ENCODE measurements at regions not wholly inside any gene's neighbourhood (a gene's known extent, or its start where the extent isn't known, plus 50 kb on each side); places are given as distances from the start of the nearest gene placed in this dataset.

- TF ChIP-seq CTCF (IDR thresholded peaks at IDR 0.05) (no peak), ZBTB21 (CRISPR knock-in tag; IDR thresholded peaks at IDR 0.05; ENCODE audit: borderline replicate concordance) (no peak), ZNF138 (CRISPR knock-in tag; conservative IDR thresholded peaks at IDR 0.05) (no peak), NFYB (CRISPR knock-in tag; conservative IDR thresholded peaks at IDR 0.05; ENCODE audit: low read depth) (no peak), NFATC4 (CRISPR knock-in tag; IDR thresholded peaks at IDR 0.05) (no peak)
These were observed 97.1 kb upstream of the HS6ST1 start (continued) for GRCh38 chr2:128415779-128416061.

GRCh38 chr2:128416109-128416785 is 97.6 kb upstream of the HS6ST1 start:
- H3K27ac Mint-ChIP-seq, result no peak overlapping the region
- no peak overlapping the region for H3K4me3 Mint-ChIP-seq
- CTCF ChIA-PET, result interaction anchor here (0.7 to 1.4 kb wide), 3 partner anchors 29 to 156 kb away, joined by 4 to 5 read pairs (median 4); no protein-coding TSS in a partner anchor
- POLR2A ChIA-PET, result no interaction called here
- peaks cover 20% of the 10 kb centered on the region for H3K9me3 Mint-ChIP-seq
- peaks cover 5% of the 10 kb centered on the region for H3K27me3 Mint-ChIP-seq (ENCODE audit: low read depth)
- DNase-seq (ENCODE audit: low spot score) (no peak), ATAC-seq (peak; percentile 83)
- TF ChIP-seq JAZF1 (CRISPR knock-in tag; IDR thresholded peaks at IDR 0.05), result no peak
- no peak for TF ChIP-seq ZNF425 (CRISPR knock-in tag; conservative IDR thresholded peaks at IDR 0.05)
- no peak for TF ChIP-seq USF1 (CRISPR knock-in tag; IDR thresholded peaks at IDR 0.05)
- no peak for TF ChIP-seq MXD4 (CRISPR knock-in tag; IDR thresholded peaks at IDR 0.05; ENCODE audit: borderline replicate concordance)
- TF ChIP-seq ZNF263 (CRISPR knock-in tag; IDR thresholded peaks at IDR 0.05; ENCODE audit: low read depth), result no peak
- no peak for TF ChIP-seq NFATC4 (CRISPR knock-in tag; IDR thresholded peaks at IDR 0.05)
- no peak for TF ChIP-seq ZBTB21 (CRISPR knock-in tag; IDR thresholded peaks at IDR 0.05; ENCODE audit: borderline replicate concordance)
- no peak for TF ChIP-seq NFE2L1 (CRISPR knock-in tag; IDR thresholded peaks at IDR 0.05)
- TF ChIP-seq CREM (CRISPR knock-in tag; IDR thresholded peaks at IDR 0.05), result no peak
- TF ChIP-seq ESRRA (CRISPR knock-in tag; IDR thresholded peaks at IDR 0.05; ENCODE audit: borderline replicate concordance), result no peak
- TF ChIP-seq ZNF671 (CRISPR knock-in tag; IDR thresholded peaks at IDR 0.05), result no peak
- no peak for TF ChIP-seq EMX1 (CRISPR knock-in tag; IDR thresholded peaks at IDR 0.05)
- no peak for TF ChIP-seq MLX (CRISPR knock-in tag; IDR thresholded peaks at IDR 0.05)
- no peak for TF ChIP-seq IRF2 (CRISPR knock-in tag; IDR thresholded peaks at IDR 0.05; ENCODE audit: borderline replicate concordance, low read depth)
- TF ChIP-seq KAT7 (CRISPR knock-in tag; IDR thresholded peaks at IDR 0.05; ENCODE audit: borderline replicate concordance), result no peak
- H3K36me3 Mint-ChIP-seq, result peaks cover 17% of the 10 kb centered on the region
- H3K4me1 Mint-ChIP-seq, result peaks cover 21% of the 10 kb centered on the region

GRCh38 chr2:128416806-128417205 is 98.1 kb upstream of the HS6ST1 start:
- ChIA-PET CTCF (interaction anchor here (0.7 to 1.4 kb wide), 3 partner anchors 29 to 156 kb away, joined by 4 to 5 read pairs (median 4); no protein-coding TSS in a partner anchor), POLR2A (no interaction called here)
- H3K27ac Mint-ChIP-seq, result no peak overlapping the region
- no peak for TF ChIP-seq ZNF425 (CRISPR knock-in tag; conservative IDR thresholded peaks at IDR 0.05)
- no peak for TF ChIP-seq ZNF423 (CRISPR knock-in tag; IDR thresholded peaks at IDR 0.05)
- no peak for TF ChIP-seq IRF2 (CRISPR knock-in tag; IDR thresholded peaks at IDR 0.05; ENCODE audit: borderline replicate concordance, low read depth)
- no peak for TF ChIP-seq ERG (CRISPR knock-in tag; IDR thresholded peaks at IDR 0.05)
- no peak for TF ChIP-seq ZNF281 (CRISPR knock-in tag; IDR thresholded peaks at IDR 0.05)

More at GRCh38 chr2:128416806-128417205, 98.1 kb upstream of the HS6ST1 start:
- Mint-ChIP-seq H3K27me3 (ENCODE audit: low read depth) (peaks cover 5% of the 10 kb centered on the region), H3K36me3 (peaks cover 17% of the 10 kb centered on the region), H3K9me3 (peaks cover 20% of the 10 kb centered on the region), H3K4me3 (no peak overlapping the region), H3K4me1 (peaks cover 21% of the 10 kb centered on the region)
- ATAC-seq (no peak), DNase-seq (ENCODE audit: low spot score) (no peak)
